ENCODE measurements at regions not wholly inside any gene's neighbourhood (a gene's known extent, or its start where the extent isn't known, plus 50 kb on each side); places are given as distances from the start of the nearest gene placed in this dataset.

GRCh38 chr3:162021206-162021605, 524.6 kb downstream of the OTOL1 start:
- no peak for TF ChIP-seq CTCF (conservative IDR thresholded peaks at IDR 0.05; ENCODE audit: low read length)
- TF ChIP-seq EZH2phosphoT487 (IDR thresholded peaks at IDR 0.05; ENCODE audit: borderline replicate concordance, low read depth, low read length), result no peak

All from OCI-LY7 (cell line).